ENCODE measurements at regions not wholly inside any gene's neighbourhood (a gene's known extent, or its start where the extent isn't known, plus 50 kb on each side); places are given as distances from the start of the nearest gene placed in this dataset.

DNA sequence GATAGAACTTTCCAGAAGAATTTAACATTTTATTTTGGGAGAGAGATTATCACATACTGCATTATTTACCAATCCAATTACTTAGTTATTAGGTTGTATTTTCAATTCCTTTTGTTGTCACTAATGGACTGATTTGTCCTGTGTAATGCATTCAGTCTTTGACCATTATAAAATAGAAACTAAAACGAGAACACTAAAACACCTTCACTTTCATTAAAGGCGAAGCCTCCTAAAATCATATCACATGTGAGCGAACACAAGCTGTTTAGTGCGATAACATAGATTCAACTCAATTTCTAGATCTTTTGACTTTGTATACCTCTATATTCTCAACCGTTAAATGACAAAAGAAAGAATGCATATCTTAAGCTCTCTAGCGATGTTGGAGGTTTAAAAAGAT lies 253.4 kb downstream of the VGLL3 start:
- H3K27me3 ChIP-seq (ENCODE audit: control insufficient read depth, insufficient read depth, low read length): no peaks in the 10 kb centered on the region
- no peak overlapping the region for H3K4me3 ChIP-seq (ENCODE audit: low read length)
- H3K4me1 ChIP-seq (ENCODE audit: control insufficient read depth, insufficient read depth, low read length): no peaks in the 10 kb centered on the region
- no peaks in the 10 kb centered on the region for H3K9me3 ChIP-seq (ENCODE audit: control insufficient read depth, insufficient read depth, low read length)
- H3K27ac ChIP-seq (ENCODE audit: low read length): no peak overlapping the region
- no CpG with 5 or more reads among the region's 6 CpGs for WGBS (ENCODE audit: insufficient coverage, insufficient read length)
- no peaks in the 10 kb centered on the region for H3K36me3 ChIP-seq (ENCODE audit: control insufficient read depth, insufficient read depth, low read length)
- no peak for DNase-seq (ENCODE audit: low read depth, low spot score)

DNA sequence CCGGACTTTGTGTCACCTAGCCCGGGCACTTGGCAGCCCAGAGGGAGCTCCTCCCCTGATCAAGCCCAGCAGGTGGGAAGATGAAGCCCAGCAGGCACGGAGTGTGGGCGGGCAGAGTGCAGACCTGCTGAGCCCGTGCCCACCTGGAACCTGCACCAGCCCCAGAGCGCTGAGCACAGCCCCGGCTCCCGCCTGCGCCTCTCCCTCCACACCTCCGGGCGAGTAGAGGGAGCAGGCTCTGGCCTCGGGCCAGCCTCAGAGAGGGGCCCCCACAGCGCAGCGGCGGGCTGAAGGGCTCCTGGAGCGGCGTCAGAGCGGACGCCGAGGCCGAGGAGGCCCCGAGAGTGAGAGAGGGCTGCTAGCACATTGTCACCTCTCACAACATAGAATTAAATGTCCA lies 257.7 kb downstream of the VGLL3 start:
- Histone ChIP-seq H3K4me1 (ENCODE audit: control insufficient read depth, insufficient read depth, low read length) (no peaks in the 10 kb centered on the region), H3K27me3 (ENCODE audit: control insufficient read depth, insufficient read depth, low read length) (no peaks in the 10 kb centered on the region), H3K4me3 (ENCODE audit: low read length) (no peak overlapping the region), H3K36me3 (ENCODE audit: control insufficient read depth, insufficient read depth, low read length) (no peaks in the 10 kb centered on the region), H3K27ac (ENCODE audit: low read length) (no peak overlapping the region), H3K9me3 (ENCODE audit: control insufficient read depth, insufficient read depth, low read length) (no peaks in the 10 kb centered on the region)
- no peak for DNase-seq (ENCODE audit: low read depth, low spot score)
- no CpG with 5 or more reads among the region's 22 CpGs for WGBS (ENCODE audit: insufficient coverage, insufficient read length)

DNA sequence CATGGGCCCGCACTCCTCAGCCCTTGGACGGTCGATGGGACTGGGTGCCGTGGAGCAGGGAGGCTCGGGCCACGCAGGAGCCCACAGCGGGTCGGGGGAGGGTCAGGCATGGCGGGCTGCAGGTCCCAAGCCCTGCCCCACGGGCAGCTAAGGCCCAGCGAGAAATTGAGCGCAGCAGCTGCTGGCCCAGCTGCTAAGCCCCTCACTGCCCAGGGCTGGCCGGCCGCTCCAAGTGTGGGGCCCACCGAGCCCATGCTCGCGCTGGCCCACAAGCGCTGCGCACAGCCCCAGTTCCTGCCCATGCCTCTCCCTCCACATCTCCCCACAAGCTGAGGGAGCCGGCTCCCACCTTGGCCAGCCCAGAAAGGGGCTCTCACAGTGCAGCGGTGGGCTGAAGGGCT lies 259.4 kb downstream of the VGLL3 start:
- Histone ChIP-seq H3K9me3 (ENCODE audit: control insufficient read depth, insufficient read depth, low read length) (no peaks in the 10 kb centered on the region), H3K27me3 (ENCODE audit: control insufficient read depth, insufficient read depth, low read length) (no peaks in the 10 kb centered on the region), H3K36me3 (ENCODE audit: control insufficient read depth, insufficient read depth, low read length) (no peaks in the 10 kb centered on the region), H3K27ac (ENCODE audit: low read length) (no peak overlapping the region), H3K4me3 (ENCODE audit: low read length) (no peak overlapping the region), H3K4me1 (ENCODE audit: control insufficient read depth, insufficient read depth, low read length) (no peaks in the 10 kb centered on the region)
- WGBS (ENCODE audit: insufficient coverage, insufficient read length): no CpG with 5 or more reads among the region's 21 CpGs
- no peak for DNase-seq (ENCODE audit: low read depth, low spot score)

DNA sequence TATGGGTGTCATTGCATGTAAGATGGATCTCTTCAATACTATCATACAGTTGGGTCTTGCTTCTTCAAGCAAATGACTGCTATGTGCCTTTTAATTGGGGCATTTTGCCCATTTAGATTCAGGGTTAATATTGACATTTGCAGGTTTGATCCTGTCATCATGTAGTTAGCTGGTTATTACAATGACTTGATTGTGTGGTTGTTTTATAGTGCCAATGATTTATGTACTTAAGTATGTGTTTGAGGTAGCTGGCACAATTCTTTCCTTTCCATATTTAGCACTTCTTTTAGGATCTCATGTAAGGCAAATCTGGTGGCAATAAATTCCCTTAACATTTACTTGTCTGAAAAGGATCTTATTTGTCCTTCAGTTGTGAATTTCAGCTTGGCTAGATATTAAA lies 267.5 kb downstream of the VGLL3 start:
- H3K27ac ChIP-seq (ENCODE audit: low read length): no peak overlapping the region
- no peaks in the 10 kb centered on the region for H3K36me3 ChIP-seq (ENCODE audit: control insufficient read depth, insufficient read depth, low read length)
- H3K27me3 ChIP-seq (ENCODE audit: control insufficient read depth, insufficient read depth, low read length): no peaks in the 10 kb centered on the region
- H3K4me3 ChIP-seq (ENCODE audit: low read length): no peak overlapping the region
- H3K4me1 ChIP-seq (ENCODE audit: control insufficient read depth, insufficient read depth, low read length): no peaks in the 10 kb centered on the region
- DNase-seq (ENCODE audit: low read depth, low spot score): no peak
- no peaks in the 10 kb centered on the region for H3K9me3 ChIP-seq (ENCODE audit: control insufficient read depth, insufficient read depth, low read length)

DNA sequence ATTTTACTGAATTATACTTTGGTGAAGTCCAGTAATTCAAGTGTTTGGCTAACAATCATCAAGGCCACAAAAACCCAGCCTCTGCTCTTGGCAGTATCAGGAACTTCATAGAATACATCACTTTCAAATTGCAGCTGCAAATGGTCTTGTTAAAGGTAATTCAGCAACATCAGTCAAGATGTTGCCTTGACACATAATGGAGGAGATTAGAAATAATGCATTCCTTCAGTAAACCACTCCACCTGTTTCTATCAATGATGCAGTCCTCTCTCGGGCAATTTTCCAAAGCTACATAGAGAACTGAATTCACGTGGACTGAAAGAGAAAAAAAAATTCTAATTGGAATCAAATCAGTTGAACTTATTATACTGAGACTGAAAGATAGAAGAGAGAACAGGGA lies 279.3 kb downstream of the VGLL3 start:
- Histone ChIP-seq H3K36me3 (ENCODE audit: control insufficient read depth, insufficient read depth, low read length) (no peaks in the 10 kb centered on the region), H3K27ac (ENCODE audit: low read length) (no peak overlapping the region), H3K27me3 (ENCODE audit: control insufficient read depth, insufficient read depth, low read length) (no peaks in the 10 kb centered on the region), H3K9me3 (ENCODE audit: control insufficient read depth, insufficient read depth, low read length) (no peaks in the 10 kb centered on the region), H3K4me3 (ENCODE audit: low read length) (no peak overlapping the region), H3K4me1 (ENCODE audit: control insufficient read depth, insufficient read depth, low read length) (no peaks in the 10 kb centered on the region)
- DNase-seq (ENCODE audit: low read depth, low spot score): no peak
- WGBS (ENCODE audit: insufficient coverage, insufficient read length): no CpG with 5 or more reads among the region's 2 CpGs

DNA sequence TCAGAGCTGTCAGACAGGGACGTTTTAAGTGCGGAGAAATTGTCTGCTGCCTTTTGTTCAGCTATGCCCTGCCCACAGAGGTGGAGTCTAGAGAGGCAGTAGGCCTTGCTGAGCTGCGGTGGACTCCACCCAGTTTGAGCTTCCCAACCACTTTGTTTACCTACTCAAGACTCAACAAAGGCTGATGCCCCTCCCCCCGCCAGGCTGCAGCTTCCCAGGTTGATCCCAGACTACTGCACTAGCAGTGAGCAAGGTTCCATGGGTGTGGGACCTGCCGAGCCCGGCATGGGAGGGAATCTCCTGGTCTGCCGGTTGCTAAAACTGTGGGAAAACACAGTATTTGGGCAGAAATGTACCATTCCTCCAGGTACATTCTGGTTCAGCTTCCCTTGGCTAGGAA lies 282.1 kb downstream of the VGLL3 start:
- no peak overlapping the region for H3K4me3 ChIP-seq (ENCODE audit: low read length)
- DNase-seq (ENCODE audit: low read depth, low spot score): no peak
- no CpG with 5 or more reads among the region's 7 CpGs for WGBS (ENCODE audit: insufficient coverage, insufficient read length)
- H3K4me1 ChIP-seq (ENCODE audit: control insufficient read depth, insufficient read depth, low read length): no peaks in the 10 kb centered on the region
- no peaks in the 10 kb centered on the region for H3K36me3 ChIP-seq (ENCODE audit: control insufficient read depth, insufficient read depth, low read length)
- H3K27me3 ChIP-seq (ENCODE audit: control insufficient read depth, insufficient read depth, low read length): no peaks in the 10 kb centered on the region
- no peaks in the 10 kb centered on the region for H3K9me3 ChIP-seq (ENCODE audit: control insufficient read depth, insufficient read depth, low read length)
- H3K27ac ChIP-seq (ENCODE audit: low read length): no peak overlapping the region

DNA sequence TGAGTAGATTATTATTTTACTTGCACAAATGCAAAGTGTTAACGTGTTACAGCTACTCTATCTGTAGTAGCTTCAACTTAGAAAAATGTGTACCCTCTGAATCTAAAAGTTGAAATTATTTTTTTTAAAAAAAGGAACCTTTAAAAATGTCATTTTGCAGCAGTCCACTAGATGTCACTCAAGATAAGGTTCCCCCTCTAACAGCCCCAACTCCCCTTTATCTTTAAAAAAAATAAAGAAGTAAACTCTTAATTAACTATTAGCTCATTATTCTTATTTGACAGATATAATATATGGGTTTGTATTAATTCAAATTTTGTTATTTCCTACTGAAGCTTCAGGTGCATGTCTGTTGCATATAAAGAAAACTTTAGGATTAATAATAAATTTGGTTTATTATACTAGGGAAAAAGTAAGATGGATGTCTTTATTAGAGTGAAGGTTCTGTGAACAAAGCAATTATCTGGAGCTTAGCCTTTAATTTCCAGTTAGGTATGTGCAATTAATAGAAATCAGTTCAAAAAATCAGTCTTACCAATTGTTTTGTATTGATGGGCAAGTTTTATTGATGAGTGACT lies 288.5 kb downstream of the VGLL3 start:
- Histone ChIP-seq H3K36me3 (ENCODE audit: control insufficient read depth, insufficient read depth, low read length) (no peaks in the 10 kb centered on the region), H3K27ac (ENCODE audit: low read length) (no peak overlapping the region), H3K27me3 (ENCODE audit: control insufficient read depth, insufficient read depth, low read length) (no peaks in the 10 kb centered on the region), H3K4me3 (ENCODE audit: low read length) (no peak overlapping the region), H3K4me1 (ENCODE audit: control insufficient read depth, insufficient read depth, low read length) (peaks cover 1% of the 10 kb centered on the region; the same call in 1 of the 2 replicates), H3K9me3 (ENCODE audit: control insufficient read depth, insufficient read depth, low read length) (no peaks in the 10 kb centered on the region)
- no CpG with 5 or more reads among the region's 1 CpG for WGBS (ENCODE audit: insufficient coverage, insufficient read length)
- no peak for DNase-seq (ENCODE audit: low read depth, low spot score)

DNA sequence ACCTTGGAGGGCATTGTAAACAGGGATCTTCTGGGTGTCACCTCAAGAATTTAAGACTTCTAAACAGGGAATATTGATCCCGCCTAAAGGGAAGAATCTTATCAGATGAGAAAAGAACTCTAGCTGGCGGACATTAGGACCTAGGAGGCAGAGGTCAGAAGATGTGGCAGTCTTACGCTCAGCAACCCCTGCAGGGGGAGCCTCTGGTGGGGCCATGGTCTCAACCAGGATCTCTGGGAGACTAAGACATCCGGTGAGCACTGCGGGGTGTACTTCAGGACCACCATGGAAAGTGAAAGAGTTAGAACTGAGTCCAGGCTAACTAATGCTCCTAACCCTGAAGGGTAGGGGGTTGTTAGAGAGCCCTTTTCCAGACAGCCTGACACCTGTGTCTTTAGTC lies 295.2 kb downstream of the VGLL3 start:
- H3K27me3 ChIP-seq (ENCODE audit: control insufficient read depth, insufficient read depth, low read length): no peaks in the 10 kb centered on the region
- WGBS (ENCODE audit: insufficient coverage, insufficient read length): no CpG with 5 or more reads among the region's 5 CpGs
- no peak overlapping the region for H3K4me3 ChIP-seq (ENCODE audit: low read length)
- no peak overlapping the region for H3K27ac ChIP-seq (ENCODE audit: low read length)
- DNase-seq (ENCODE audit: low read depth, low spot score): no peak
- peaks cover 1% of the 10 kb centered on the region for H3K4me1 ChIP-seq (ENCODE audit: control insufficient read depth, insufficient read depth, low read length)
- H3K36me3 ChIP-seq (ENCODE audit: control insufficient read depth, insufficient read depth, low read length): no peaks in the 10 kb centered on the region
- H3K9me3 ChIP-seq (ENCODE audit: control insufficient read depth, insufficient read depth, low read length): no peaks in the 10 kb centered on the region

DNA sequence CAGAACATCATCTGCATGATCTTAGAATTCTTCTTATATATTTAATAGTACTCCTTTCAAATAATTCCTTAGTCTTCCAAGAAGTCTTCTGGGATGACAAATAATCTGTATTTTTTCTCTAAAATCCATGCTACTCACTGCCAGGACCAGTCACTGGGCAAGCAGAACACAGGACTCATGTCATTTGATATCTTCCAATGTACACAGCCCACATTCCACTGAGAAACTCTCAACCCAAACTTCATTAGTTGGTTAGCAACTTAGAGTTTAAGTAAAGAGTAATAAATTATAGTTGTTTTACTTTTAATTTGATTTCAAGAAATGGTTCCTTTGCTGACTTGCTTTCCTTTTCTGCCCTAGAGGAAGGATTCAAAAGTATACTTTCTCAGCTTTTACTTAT lies 317.0 kb downstream of the VGLL3 start:
- H3K4me3 ChIP-seq (ENCODE audit: low read length): no peak overlapping the region
- no peaks in the 10 kb centered on the region for H3K36me3 ChIP-seq (ENCODE audit: control insufficient read depth, insufficient read depth, low read length)
- H3K4me1 ChIP-seq (ENCODE audit: control insufficient read depth, insufficient read depth, low read length): no peaks in the 10 kb centered on the region
- H3K27me3 ChIP-seq (ENCODE audit: control insufficient read depth, insufficient read depth, low read length): no peaks in the 10 kb centered on the region
- no peak overlapping the region for H3K27ac ChIP-seq (ENCODE audit: low read length)
- no peak for DNase-seq (ENCODE audit: low read depth, low spot score)
- H3K9me3 ChIP-seq (ENCODE audit: control insufficient read depth, insufficient read depth, low read length): no peaks in the 10 kb centered on the region

DNA sequence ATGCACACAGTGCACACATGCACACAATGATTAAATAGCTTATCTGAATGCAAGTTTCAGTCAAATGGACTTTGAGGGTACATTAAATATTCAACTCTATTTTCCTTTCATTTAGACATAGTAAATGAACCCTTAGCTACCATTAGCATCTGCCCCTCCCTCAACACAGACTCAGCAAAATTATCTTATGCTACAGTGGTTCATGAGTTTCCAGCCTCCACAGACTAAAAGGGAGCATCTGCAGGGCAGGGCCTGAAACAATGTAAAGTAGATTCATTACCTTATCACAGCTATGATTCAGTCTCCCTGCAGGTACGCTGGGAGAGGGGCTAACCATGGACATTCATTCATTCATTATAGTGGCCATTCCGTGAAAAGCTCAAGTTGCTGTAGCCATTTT lies 329.1 kb downstream of the VGLL3 start:
- no peaks in the 10 kb centered on the region for H3K9me3 ChIP-seq (ENCODE audit: control insufficient read depth, insufficient read depth, low read length)
- WGBS (ENCODE audit: insufficient coverage, insufficient read length): no CpG with 5 or more reads among the region's 2 CpGs
- no peak overlapping the region for H3K27ac ChIP-seq (ENCODE audit: low read length)
- no peak for DNase-seq (ENCODE audit: low read depth, low spot score)
- H3K36me3 ChIP-seq (ENCODE audit: control insufficient read depth, insufficient read depth, low read length): no peaks in the 10 kb centered on the region
- H3K27me3 ChIP-seq (ENCODE audit: control insufficient read depth, insufficient read depth, low read length): no peaks in the 10 kb centered on the region
- no peak overlapping the region for H3K4me3 ChIP-seq (ENCODE audit: low read length)
- H3K4me1 ChIP-seq (ENCODE audit: control insufficient read depth, insufficient read depth, low read length): no peaks in the 10 kb centered on the region

DNA sequence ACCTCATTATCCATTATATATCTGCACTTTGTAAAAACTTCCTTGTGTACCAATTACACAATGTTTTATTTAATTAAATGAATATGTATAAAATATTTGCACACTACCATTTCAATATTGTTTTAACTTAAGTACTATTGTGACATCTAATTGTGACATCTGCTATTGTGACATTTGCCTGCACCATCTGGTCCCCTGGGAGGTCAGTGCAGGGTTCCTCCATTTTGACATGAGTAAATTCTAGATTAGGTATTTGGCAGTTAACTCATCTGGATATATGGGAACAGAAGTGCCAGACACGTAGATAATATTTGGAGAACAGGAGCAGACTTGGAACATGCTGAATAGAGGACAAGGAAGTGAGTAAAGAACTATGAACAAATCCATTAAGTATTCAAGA lies 332.1 kb downstream of the VGLL3 start:
- Histone ChIP-seq H3K4me1 (ENCODE audit: control insufficient read depth, insufficient read depth, low read length) (no peaks in the 10 kb centered on the region), H3K27ac (ENCODE audit: low read length) (no peak overlapping the region), H3K4me3 (ENCODE audit: low read length) (no peak overlapping the region), H3K27me3 (ENCODE audit: control insufficient read depth, insufficient read depth, low read length) (no peaks in the 10 kb centered on the region), H3K36me3 (ENCODE audit: control insufficient read depth, insufficient read depth, low read length) (no peaks in the 10 kb centered on the region), H3K9me3 (ENCODE audit: control insufficient read depth, insufficient read depth, low read length) (no peaks in the 10 kb centered on the region)
- no CpG with 5 or more reads among the region's 1 CpG for WGBS (ENCODE audit: insufficient coverage, insufficient read length)
- DNase-seq (ENCODE audit: low read depth, low spot score): no peak
